RWPE2 (cell line): ENCODE measurements at regions not wholly inside any gene's neighbourhood (a gene's known extent, or its start where the extent isn't known, plus 50 kb on each side); places are given as distances from the start of the nearest gene placed in this dataset.

Experiments used
- ATAC-seq: fragments of 200-7000 bp; cut with Tn5 transposase; 3 replicates; pipeline ENCODE4 v1.9.1; 2021; ENCODE audit warnings: low read depth
- DNase-seq: peaks from one replicate; pipeline ENCODE4 v3.0.0-alpha.2; 2020; ENCODE audit warnings: low spot score
- H3K27ac ChIP-seq: fragments of 450-650 bp; 2 replicates; pipeline ENCODE4 v1.5.1; 2017; ENCODE audit warnings: mild to moderate bottlenecking; ENCODE audit not compliant: poor library complexity, severe bottlenecking
- H3K27me3 ChIP-seq: fragments of 250-450 bp; sonication (Bioruptor Pico); 2 replicates; pipeline ENCODE4 v1.5.1; 2021; ENCODE audit warnings: mild to moderate bottlenecking, moderate library complexity; ENCODE audit not compliant: insufficient read depth, poor library complexity, severe bottlenecking
- H3K36me3 ChIP-seq: fragments of 250-450 bp; sonication (Bioruptor Pico); 2 replicates; pipeline ENCODE4 v1.5.1; 2020; ENCODE audit warnings: low read depth, mild to moderate bottlenecking, moderate library complexity
- H3K4me1 ChIP-seq: fragments of 250-450 bp; sonication (Bioruptor Pico); 2 replicates; pipeline ENCODE4 v1.5.1; 2021; ENCODE audit warnings: mild to moderate bottlenecking, moderate library complexity; ENCODE audit not compliant: insufficient read depth, poor library complexity, severe bottlenecking
- H3K4me3 ChIP-seq: fragments of 250-450 bp; sonication (Bioruptor Pico); 2 replicates; pipeline ENCODE4 v1.5.1; 2021; ENCODE audit warnings: mild to moderate bottlenecking, moderate library complexity; ENCODE audit not compliant: severe bottlenecking
- H3K9me3 ChIP-seq: fragments of 250-450 bp; sonication (Bioruptor Pico); 2 replicates; pipeline ENCODE4 v1.5.1; 2021; ENCODE audit warnings: mild to moderate bottlenecking, moderate library complexity; ENCODE audit not compliant: severe bottlenecking
- CTCF ChIP-seq: fragments of 450-650 bp; IDR thresholded peaks from one replicate; pipeline ENCODE4 v1.5.1; 2017; ENCODE audit warnings: mild to moderate bottlenecking, moderate library complexity; ENCODE audit not compliant: poor library complexity, severe bottlenecking

- Histone ChIP-seq H3K9me3 (no peaks in the 10 kb centered on the region), H3K27me3 (no peaks in the 10 kb centered on the region), H3K36me3 (no peaks in the 10 kb centered on the region), H3K4me1 (no peaks in the 10 kb centered on the region), H3K4me3 (no peak overlapping the region), H3K27ac (no peak overlapping the region)
- ATAC-seq = no peak
- no peak for DNase-seq
- TF ChIP-seq CTCF = no peak
Observed at GRCh38 chr4:153950100-153950979, 161.5 kb upstream of the SFRP2 start.

- no peak for ATAC-seq
- Histone ChIP-seq H3K4me3 (no peak overlapping the region), H3K9me3 (no peaks in the 10 kb centered on the region), H3K27me3 (no peaks in the 10 kb centered on the region), H3K4me1 (no peaks in the 10 kb centered on the region), H3K36me3 (no peaks in the 10 kb centered on the region), H3K27ac (no peak overlapping the region)
- TF ChIP-seq CTCF = no peak
- DNase-seq = no peak
Observed at GRCh38 chr4:153948041-153948440, 159.2 kb upstream of the SFRP2 start.

GRCh38 chr4:153947124-153947523, 158.2 kb upstream of the SFRP2 start:
- DNase-seq (no peak), ATAC-seq (no peak)
- H3K27ac ChIP-seq = no peak overlapping the region
- no peaks in the 10 kb centered on the region for H3K9me3 ChIP-seq
- H3K4me3 ChIP-seq = no peak overlapping the region
- no peaks in the 10 kb centered on the region for H3K27me3 ChIP-seq
- no peaks in the 10 kb centered on the region for H3K36me3 ChIP-seq
- no peak for TF ChIP-seq CTCF
- H3K4me1 ChIP-seq = no peaks in the 10 kb centered on the region

GRCh38 chr4:153945704-153946103, 156.8 kb upstream of the SFRP2 start:
- Histone ChIP-seq H3K9me3 (no peaks in the 10 kb centered on the region), H3K27me3 (no peaks in the 10 kb centered on the region), H3K4me3 (no peak overlapping the region), H3K36me3 (no peaks in the 10 kb centered on the region), H3K4me1 (no peaks in the 10 kb centered on the region), H3K27ac (no peak overlapping the region)
- no peak for TF ChIP-seq CTCF
- no peak for ATAC-seq
- DNase-seq = no peak

GRCh38 chr4:153943738-153944415, 155.0 kb upstream of the SFRP2 start:
- no peak overlapping the region for H3K4me3 ChIP-seq
- DNase-seq (no peak), ATAC-seq (no peak)
- H3K27ac ChIP-seq = no peak overlapping the region
- H3K4me1 ChIP-seq = no peaks in the 10 kb centered on the region
- no peaks in the 10 kb centered on the region for H3K36me3 ChIP-seq
- H3K27me3 ChIP-seq = no peaks in the 10 kb centered on the region
- TF ChIP-seq CTCF = no peak
- no peaks in the 10 kb centered on the region for H3K9me3 ChIP-seq
